Neural crest cell (in vitro differentiated cells): ENCODE measurements at regions not wholly inside any gene's neighbourhood (a gene's known extent, or its start where the extent isn't known, plus 50 kb on each side); places are given as distances from the start of the nearest gene placed in this dataset.
"Not testable (repeated sequence)": the region's sequence is repeated elsewhere in the genome, so short reads cannot be mapped to it uniquely, and the experiment has no call there.

ENCODE experiments used
- DNase-seq: peaks from one replicate; pipeline ENCODE4 v3.0.0; 2021; ENCODE audit warnings: low read depth, mixed read lengths, low spot score
- H3K27ac Mint-ChIP-seq: one replicate; pipeline ENCODE4 v1.8.0; 2021; ENCODE audit warnings: mild to moderate bottlenecking, mixed read lengths; ENCODE audit not compliant: unreplicated experiment
- H3K27me3 Mint-ChIP-seq: 2 replicates; pipeline ENCODE4 v1.8.0; 2021; ENCODE audit warnings: low read depth, mild to moderate bottlenecking, mixed read lengths
- H3K36me3 Mint-ChIP-seq: 2 replicates; pipeline ENCODE4 v1.8.0; 2021; ENCODE audit warnings: low read depth, mild to moderate bottlenecking, mixed read lengths
- H3K4me1 Mint-ChIP-seq: 2 replicates; pipeline ENCODE4 v1.8.0; 2021; ENCODE audit warnings: mixed read lengths
- H3K4me3 Mint-ChIP-seq: one replicate; pipeline ENCODE4 v1.8.0; 2021; ENCODE audit warnings: mild to moderate bottlenecking, mixed read lengths
- H3K9me3 Mint-ChIP-seq: 2 replicates; pipeline ENCODE4 v1.8.0; 2021; ENCODE audit warnings: mixed read lengths
- TF ChIP-seq, protein P1 (sequence below): fragments of 200-600 bp; sonication (generic); conservative IDR thresholded peaks from 2 replicates; pipeline ENCODE4 v1.5.0; 2021; ENCODE audit warnings: antibody characterized with exemption, mild to moderate bottlenecking

DNA sequence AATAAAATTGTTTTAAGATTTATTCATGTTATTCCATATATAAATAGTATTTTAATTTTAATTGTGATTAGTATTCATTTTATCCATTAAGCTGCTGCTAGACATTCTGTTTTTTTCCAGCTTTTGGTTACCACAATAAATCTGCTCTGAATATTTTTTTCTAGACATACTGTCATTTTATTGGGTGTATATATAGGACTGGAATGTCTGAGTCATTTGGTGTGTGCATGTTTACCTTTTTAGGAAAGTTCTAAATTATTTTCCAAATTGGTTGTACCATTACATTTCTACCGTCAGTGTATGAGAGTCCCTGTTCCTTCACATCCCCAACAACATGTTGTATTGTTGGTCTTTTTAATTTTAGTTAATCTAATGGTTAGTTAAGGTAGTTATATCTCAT is 1138.1 kb downstream of the REEP3 start:
- Mint-ChIP-seq H3K4me3 (no peak overlapping the region), H3K27me3 (no peaks in the 10 kb centered on the region), H3K36me3 (no peaks in the 10 kb centered on the region), H3K9me3 (peaks cover under 1% of the 10 kb centered on the region), H3K4me1 (no peaks in the 10 kb centered on the region), H3K27ac (no peak overlapping the region)
- TF ChIP-seq, protein P1, sequence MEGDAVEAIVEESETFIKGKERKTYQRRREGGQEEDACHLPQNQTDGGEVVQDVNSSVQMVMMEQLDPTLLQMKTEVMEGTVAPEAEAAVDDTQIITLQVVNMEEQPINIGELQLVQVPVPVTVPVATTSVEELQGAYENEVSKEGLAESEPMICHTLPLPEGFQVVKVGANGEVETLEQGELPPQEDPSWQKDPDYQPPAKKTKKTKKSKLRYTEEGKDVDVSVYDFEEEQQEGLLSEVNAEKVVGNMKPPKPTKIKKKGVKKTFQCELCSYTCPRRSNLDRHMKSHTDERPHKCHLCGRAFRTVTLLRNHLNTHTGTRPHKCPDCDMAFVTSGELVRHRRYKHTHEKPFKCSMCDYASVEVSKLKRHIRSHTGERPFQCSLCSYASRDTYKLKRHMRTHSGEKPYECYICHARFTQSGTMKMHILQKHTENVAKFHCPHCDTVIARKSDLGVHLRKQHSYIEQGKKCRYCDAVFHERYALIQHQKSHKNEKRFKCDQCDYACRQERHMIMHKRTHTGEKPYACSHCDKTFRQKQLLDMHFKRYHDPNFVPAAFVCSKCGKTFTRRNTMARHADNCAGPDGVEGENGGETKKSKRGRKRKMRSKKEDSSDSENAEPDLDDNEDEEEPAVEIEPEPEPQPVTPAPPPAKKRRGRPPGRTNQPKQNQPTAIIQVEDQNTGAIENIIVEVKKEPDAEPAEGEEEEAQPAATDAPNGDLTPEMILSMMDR, result no peak
- no peak for DNase-seq

DNA sequence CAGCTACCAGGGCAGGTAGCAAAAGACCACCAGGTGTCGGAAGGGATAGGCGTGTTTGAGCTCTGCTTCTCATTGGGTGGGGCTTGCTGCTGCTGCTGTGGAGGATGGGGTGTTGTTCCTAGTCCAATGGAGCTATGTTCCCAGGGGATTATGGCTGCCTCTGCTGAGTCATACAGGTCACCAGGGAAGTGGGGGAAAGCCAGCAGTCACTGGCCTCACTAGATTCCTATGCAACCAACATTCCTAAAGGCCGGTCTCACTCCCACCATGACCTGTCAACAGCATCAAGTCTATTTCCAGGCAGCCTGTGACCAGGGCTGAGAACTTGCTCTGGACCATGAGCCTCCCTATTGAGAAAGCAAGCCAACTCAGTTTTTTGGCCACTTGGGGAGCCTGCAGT is 1160.8 kb downstream of the REEP3 start:
- H3K27ac Mint-ChIP-seq, result no peak overlapping the region
- H3K9me3 Mint-ChIP-seq, result peaks cover 5% of the 10 kb centered on the region
- peaks cover 3% of the 10 kb centered on the region for H3K36me3 Mint-ChIP-seq
- no peaks in the 10 kb centered on the region for H3K4me1 Mint-ChIP-seq
- H3K4me3 Mint-ChIP-seq, result no peak overlapping the region
- no peak for DNase-seq
- TF ChIP-seq, protein P1, result no peak
- no peaks in the 10 kb centered on the region for H3K27me3 Mint-ChIP-seq

DNA sequence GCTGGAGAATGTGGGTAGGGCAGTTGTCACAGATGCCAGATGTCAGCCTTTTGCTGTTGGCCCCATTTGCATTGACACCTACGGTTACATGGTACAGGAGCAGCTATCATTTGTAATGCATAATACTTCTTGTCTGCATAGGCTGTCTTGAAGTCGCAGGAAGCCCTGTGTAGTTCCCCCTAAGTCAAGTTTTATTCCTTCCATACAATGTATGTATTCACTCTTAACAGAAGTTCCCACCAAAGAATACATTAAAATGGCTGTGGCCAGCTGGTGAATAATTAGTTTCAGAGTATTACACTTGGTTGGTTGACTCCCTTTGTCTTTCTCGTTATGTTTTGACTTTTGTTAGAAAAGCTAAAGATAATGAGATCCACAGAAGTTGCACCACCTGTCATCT is 1169.0 kb downstream of the REEP3 start:
- Mint-ChIP-seq H3K4me1 (peaks cover 23% of the 10 kb centered on the region), H3K27ac (no peak overlapping the region), H3K9me3 (no peaks in the 10 kb centered on the region), H3K4me3 (no peak overlapping the region), H3K27me3 (no peaks in the 10 kb centered on the region), H3K36me3 (no peaks in the 10 kb centered on the region)
- DNase-seq, result no peak
- TF ChIP-seq, protein P1, result no peak

DNA sequence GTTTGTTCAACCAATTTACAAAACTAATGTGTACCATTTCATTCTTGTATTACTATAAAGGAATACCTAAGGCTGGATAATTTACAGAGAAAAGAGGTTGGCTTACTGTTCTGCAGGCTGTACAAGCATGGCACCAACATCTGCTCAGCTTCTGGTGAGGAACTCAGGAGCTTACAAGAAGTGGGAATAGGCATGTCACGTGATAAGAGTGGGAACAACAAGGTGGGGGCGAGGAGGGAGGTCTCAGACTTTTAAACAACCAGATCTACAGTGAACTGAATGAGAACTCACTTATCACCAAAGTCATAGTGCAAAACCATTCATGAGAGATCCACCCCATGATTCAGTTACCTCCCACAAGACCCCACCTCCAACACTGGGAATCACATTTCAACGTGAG is 1178.0 kb downstream of the REEP3 start:
- no peaks in the 10 kb centered on the region for H3K4me1 Mint-ChIP-seq
- no peaks in the 10 kb centered on the region for H3K36me3 Mint-ChIP-seq
- no peak overlapping the region for H3K4me3 Mint-ChIP-seq
- H3K27ac Mint-ChIP-seq, result no peak overlapping the region
- H3K9me3 Mint-ChIP-seq, result peaks cover 4% of the 10 kb centered on the region
- no peaks in the 10 kb centered on the region for H3K27me3 Mint-ChIP-seq
- no peak for DNase-seq
- TF ChIP-seq, protein P1, result no peak

DNA sequence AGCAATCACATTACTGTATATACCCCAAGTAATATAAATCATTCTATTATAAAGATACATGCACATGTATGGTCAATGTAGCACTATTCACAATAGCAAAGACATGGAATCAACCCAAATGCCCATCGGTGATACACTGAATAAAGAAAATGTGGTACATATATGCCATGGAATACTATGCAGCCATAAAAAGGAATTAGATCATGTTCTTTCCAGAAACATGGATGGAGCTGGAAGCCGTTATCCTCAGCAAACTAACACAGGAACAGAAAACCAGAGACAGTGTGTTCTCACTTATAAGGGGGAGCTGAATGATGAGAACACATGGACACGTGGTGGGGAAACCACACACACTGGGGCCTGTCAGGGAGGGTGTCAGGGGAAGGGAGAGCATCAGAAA is 1180.9 kb downstream of the REEP3 start:
- H3K36me3 Mint-ChIP-seq, H3K9me3 Mint-ChIP-seq, DNase-seq, H3K4me1 Mint-ChIP-seq, H3K27ac Mint-ChIP-seq, H3K27me3 Mint-ChIP-seq, H3K4me3 Mint-ChIP-seq: not testable (repeated sequence)

DNA sequence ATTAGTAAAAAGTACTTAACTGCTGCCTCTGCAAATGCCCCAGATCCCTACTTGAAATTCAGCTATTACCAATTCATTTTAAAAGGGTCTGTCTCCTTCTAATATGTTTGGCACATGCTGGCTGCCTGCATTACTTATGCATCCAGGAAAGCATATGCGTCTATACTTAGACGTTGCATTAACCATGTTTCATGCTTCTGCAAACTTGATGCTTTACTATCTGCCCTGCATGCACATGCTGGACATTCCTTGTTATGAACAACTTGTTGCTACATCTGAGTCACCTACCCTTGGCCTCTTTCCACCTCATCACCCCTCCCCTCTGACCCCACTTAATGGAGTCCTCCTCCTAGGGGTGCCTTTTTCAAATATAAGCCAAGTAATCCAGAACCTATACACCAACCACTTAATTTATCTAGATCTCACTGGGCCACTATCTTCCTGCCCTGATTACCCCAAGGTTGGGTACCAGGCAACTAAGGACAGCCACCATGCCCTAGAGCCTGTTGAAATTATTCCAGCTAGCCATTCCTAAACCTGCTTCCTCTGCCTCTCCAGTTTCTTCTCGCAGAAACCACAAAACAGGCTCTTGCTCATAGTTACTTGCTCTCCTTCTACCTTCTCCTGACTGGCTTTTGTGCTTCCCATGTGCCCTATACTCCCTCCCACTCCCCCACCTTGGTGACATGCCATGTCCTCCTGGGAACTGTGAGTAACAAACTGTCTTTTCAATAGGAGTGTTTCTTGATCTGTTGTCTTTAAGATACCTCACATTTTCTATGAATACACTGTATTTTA is 1187.9 kb downstream of the REEP3 start:
- DNase-seq, result no peak
- peak overlapping the region; percentile 65 for H3K27ac Mint-ChIP-seq
- TF ChIP-seq, protein P1, result no peak
- no peaks in the 10 kb centered on the region for H3K9me3 Mint-ChIP-seq
- H3K36me3 Mint-ChIP-seq, result no peaks in the 10 kb centered on the region
- no peak overlapping the region for H3K4me3 Mint-ChIP-seq
- H3K4me1 Mint-ChIP-seq, result no peaks in the 10 kb centered on the region
- no peaks in the 10 kb centered on the region for H3K27me3 Mint-ChIP-seq
